Left lung (tissue), 4 donors: ENCODE measurements at regions not wholly inside any gene's neighbourhood (a gene's known extent, or its start where the extent isn't known, plus 50 kb on each side); places are given as distances from the start of the nearest gene placed in this dataset.

Experiments used
- ATAC-seq: fragments of 200-7000 bp; cut with Tn5 transposase; one replicate; pipeline ENCODE4 v1.9.1; 2020; ENCODE audit warnings: moderate library complexity
- DNase-seq, 4 donors: peaks; one replicate each; pipeline ENCODE4 v3.0.0-alpha.2; 2013 to 2020
- H3K27ac ChIP-seq, 2 donors: fragments of 200-600 bp; sonication (generic) in 1 of 2; one replicate each; pipeline versions ENCODE4 v1.5.0 to v1.8.0; 2020 to 2021
- H3K27me3 ChIP-seq, 2 donors: fragments of 200-600 bp; sonication (generic) in 1 of 2; one replicate each; pipeline versions ENCODE4 v1.5.0 to v1.8.0; 2020 to 2021
- H3K36me3 ChIP-seq, 2 donors: fragments of 200-600 bp; sonication (generic) in 1 of 2; one replicate each; pipeline versions ENCODE4 v1.5.0 to v1.8.0; 2020 to 2021
- H3K4me1 ChIP-seq, 2 donors: fragments of 200-600 bp; one replicate each; pipeline ENCODE4 v1.8.0; 2021
- H3K4me3 ChIP-seq, 2 donors: fragments of 200-600 bp; sonication (generic) in 1 of 2; one replicate each; pipeline versions ENCODE4 v1.5.0 to v1.8.0; 2020 to 2021; ENCODE audit warnings: mild to moderate bottlenecking in 1 of 2
- H3K9me3 ChIP-seq, 2 donors: fragments of 200-600 bp; sonication (generic) in 1 of 2; one replicate each; pipeline versions ENCODE4 v1.5.0 to v1.8.0; 2020 to 2021
- CTCF ChIP-seq, 2 donors: fragments of 200-600 bp; sonication (generic) in 1 of 2; IDR thresholded peaks; one replicate each; pipeline versions ENCODE4 v1.5.0 to v1.8.0; 2021; ENCODE audit warnings: antibody characterized with exemption in 2 of 2
- intact Hi-C, 2 donors: fragments of 100-400 bp; cut with DNase I; formaldehyde crosslinking; loops; one replicate each; pipeline versions ENCODE4 v1.11.2 to v1.14.2; 2022
- donor health status: DM: no; HTN: yes; CAD: no.
- donor health status: DM: no; HTN: no; CAD: no.

- intact Hi-C loops = no loop called here
- H3K27ac ChIP-seq = no peak overlapping the region
- H3K36me3 ChIP-seq = no peaks in the 10 kb centered on the region
- DNase-seq (peak in 1 of 4 donors; percentile 76), ATAC-seq (peak; percentile 18)
- peaks cover 0 to 4% of the 10 kb centered on the region in 2 donors for H3K4me1 ChIP-seq
- TF ChIP-seq CTCF (IDR thresholded peaks at IDR 0.05) = peak in 1 of 2 donors; percentile 9
- no peak overlapping the region for H3K4me3 ChIP-seq
- H3K27me3 ChIP-seq = peaks cover 0 to 11% of the 10 kb centered on the region in 2 donors
- no peaks in the 10 kb centered on the region for H3K9me3 ChIP-seq
Observed at GRCh38 chr9:96078897-96079490, 203.5 kb downstream of the ERCC6L2 start.

GRCh38 chr9:96075757-96076156 lies 200.3 kb downstream of the ERCC6L2 start:
- Histone ChIP-seq H3K4me1 (peaks cover 0 to 4% of the 10 kb centered on the region in 2 donors), H3K4me3 (no peak overlapping the region), H3K9me3 (no peaks in the 10 kb centered on the region), H3K27ac (no peak overlapping the region), H3K27me3 (peaks cover 0 to 9% of the 10 kb centered on the region in 2 donors), H3K36me3 (no peaks in the 10 kb centered on the region)
- ATAC-seq (no peak), DNase-seq (no peak)
- intact Hi-C loops = no loop called here
- TF ChIP-seq CTCF (IDR thresholded peaks at IDR 0.05) = no peak

GRCh38 chr9:96075111-96075510 lies 199.6 kb downstream of the ERCC6L2 start:
- Histone ChIP-seq H3K27ac (no peak overlapping the region), H3K4me1 (peaks cover 0 to 4% of the 10 kb centered on the region in 2 donors), H3K36me3 (no peaks in the 10 kb centered on the region), H3K4me3 (no peak overlapping the region), H3K27me3 (peaks cover 0 to 2% of the 10 kb centered on the region in 2 donors), H3K9me3 (no peaks in the 10 kb centered on the region)
- intact Hi-C loops = no loop called here
- no peak for ATAC-seq
- no peak for DNase-seq
- no peak for TF ChIP-seq CTCF (IDR thresholded peaks at IDR 0.05)

- Histone ChIP-seq H3K9me3 (no peaks in the 10 kb centered on the region), H3K4me1 (no peaks in the 10 kb centered on the region), H3K4me3 (no peak overlapping the region), H3K36me3 (no peaks in the 10 kb centered on the region), H3K27me3 (no peaks in the 10 kb centered on the region), H3K27ac (no peak overlapping the region)
- intact Hi-C loops = no loop called here
- ATAC-seq (peak; percentile 65), DNase-seq (peak in 1 of 4 donors; percentile 77)
- TF ChIP-seq CTCF (IDR thresholded peaks at IDR 0.05) = no peak
Observed at GRCh38 chr9:96073531-96074480, 198.3 kb downstream of the ERCC6L2 start.

- no peak for DNase-seq
- Histone ChIP-seq H3K27ac (no peak overlapping the region), H3K27me3 (no peaks in the 10 kb centered on the region), H3K36me3 (no peaks in the 10 kb centered on the region), H3K4me1 (no peaks in the 10 kb centered on the region), H3K4me3 (no peak overlapping the region), H3K9me3 (no peaks in the 10 kb centered on the region)
- ATAC-seq = no peak
- TF ChIP-seq CTCF (IDR thresholded peaks at IDR 0.05) = no peak
- intact Hi-C loops = no loop called here
Observed at GRCh38 chr9:96072930-96073329, 197.4 kb downstream of the ERCC6L2 start.
